Body of pancreas (tissue), 4 donors: ENCODE measurements at regions not wholly inside any gene's neighbourhood (a gene's known extent, or its start where the extent isn't known, plus 50 kb on each side); places are given as distances from the start of the nearest gene placed in this dataset.

Experiments
- ATAC-seq: fragments of 150-250 bp; one replicate; pipeline ENCODE4 v1.9.1; 2016
- DNase-seq, 4 donors: peaks; one replicate each; pipeline ENCODE4 v3.0.0-alpha.2; 2019
- H3K27ac ChIP-seq, 4 donors: fragments of 200-600 bp; sonication (generic); 1 replicate in 3 of 4; 2 replicates in 1 of 4; pipeline versions ENCODE4 v1.5.1 to v1.6.1; 2016 to 2019; ENCODE audit warnings: mild to moderate bottlenecking in 1 of 4, mixed read lengths in 1 of 4, moderate library complexity in 1 of 4
- H3K27me3 ChIP-seq, 2 donors: fragments of 200-600 bp; sonication (generic); one replicate each; pipeline ENCODE4 v1.6.0; 2016; ENCODE audit warnings: mild to moderate bottlenecking in 1 of 2
- H3K36me3 ChIP-seq, 2 donors: fragments of 200-600 bp; sonication (generic); replicated peaks in 1 of 2; 2 replicates each; pipeline ENCODE4 v1.5.1; 2016; ENCODE audit warnings: low read depth in 2 of 2; ENCODE audit not compliant: insufficient read depth in 1 of 2
- H3K4me1 ChIP-seq: fragments of 200-600 bp; sonication (generic); one replicate; pipeline ENCODE4 v1.6.0; 2016
- H3K4me3 ChIP-seq, 2 donors: fragments of 200-600 bp; sonication (generic); 1 replicate in 1 of 2; 2 replicates in 1 of 2; pipeline ENCODE4 v1.5.1; 2016 to 2019
- H3K9me3 ChIP-seq, 3 donors: fragments of 200-600 bp; sonication (generic); 1 replicate in 2 of 3; 2 replicates in 1 of 3; pipeline ENCODE4 v1.5.1; 2016
- CTCF ChIP-seq, 7 experiments: fragments of 450-650 bp in 4 of 7; fragments of 200-600 bp in 3 of 7; sonication (generic) in 3 of 7; IDR thresholded peaks; one replicate each; pipeline ENCODE4 v1.5.1; 2016 to 2019; ENCODE audit warnings: antibody characterized with exemption in 7 of 7
- POLR2A ChIP-seq, 3 donors: fragments of 450-650 bp; IDR thresholded peaks; one replicate each; pipeline ENCODE4 v1.6.1; 2016; ENCODE audit warnings: antibody characterized with exemption in 3 of 3, mild to moderate bottlenecking in 2 of 3
- WGBS, 2 donors: methylation state at CpG; one replicate each; pipeline ENCODE4 v1.1.5; 2017; 5-methylcytosine and 5-hydroxymethylcytosine counted together
- intact Hi-C: fragments of 100-400 bp; cut with DNase I; formaldehyde crosslinking; loops from one replicate; pipeline ENCODE4 v1.15.1; 2023

- H3K27ac ChIP-seq, result no peak overlapping the region
- DNase-seq, result no peak
- no peaks in the 10 kb centered on the region for H3K9me3 ChIP-seq
Observed at GRCh38 chr3:150105025-150105424, 134.3 kb upstream of the PFN2 start.

GRCh38 chr3:150104564-150104963 lies 133.9 kb upstream of the PFN2 start:
- WGBS, 2 donors, result 80 to 87% methylated on average over 3 of the region's 3 CpGs
- DNase-seq (no peak), ATAC-seq (no peak)

More at GRCh38 chr3:150105025-150105424, 134.3 kb upstream of the PFN2 start:
- 80 to 81% methylated on average over 1 of the region's 1 CpG for WGBS, 2 donors
- Histone ChIP-seq H3K27me3 (no peaks in the 10 kb centered on the region), H3K36me3 (no peaks in the 10 kb centered on the region), H3K4me3 (no peak overlapping the region), H3K4me1 (no peaks in the 10 kb centered on the region)
- ATAC-seq, result no peak
- TF ChIP-seq CTCF (IDR thresholded peaks at IDR 0.05) (no peak), POLR2A (IDR thresholded peaks at IDR 0.05) (no peak)
- intact Hi-C loops, result no loop called here

DNA sequence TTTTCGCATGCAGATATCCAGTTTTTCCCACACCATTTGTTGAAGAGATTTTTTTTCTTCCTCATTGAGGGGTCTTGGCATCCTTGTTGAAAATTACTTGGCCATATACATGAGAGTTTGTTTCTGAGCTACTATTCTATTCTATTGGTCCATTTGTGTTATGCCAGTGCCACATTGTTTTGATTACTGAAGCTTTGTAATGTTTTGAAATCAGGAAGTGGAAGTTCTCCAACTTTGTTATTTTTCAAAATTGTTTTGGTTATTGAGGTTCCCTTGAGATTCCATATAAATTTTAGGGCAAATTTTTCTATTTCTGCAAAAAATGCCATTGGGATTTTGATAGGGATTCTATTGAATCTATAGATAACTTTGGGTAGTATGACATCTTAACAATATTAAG lies 130.3 kb upstream of the PFN2 start:
- 94 to 100% methylated on average over 1 of the region's 1 CpG for WGBS, 2 donors
- Histone ChIP-seq H3K27me3 (no peaks in the 10 kb centered on the region), H3K36me3 (no peaks in the 10 kb centered on the region), H3K4me3 (no peak overlapping the region), H3K27ac (no peak overlapping the region), H3K9me3 (no peaks in the 10 kb centered on the region), H3K4me1 (no peaks in the 10 kb centered on the region)
- no peak for TF ChIP-seq CTCF (IDR thresholded peaks at IDR 0.05)
- TF ChIP-seq POLR2A (IDR thresholded peaks at IDR 0.05), result no peak
- intact Hi-C loops, result no loop called here
- ATAC-seq (no peak), DNase-seq (no peak)

More at GRCh38 chr3:150104564-150104963, 133.9 kb upstream of the PFN2 start:
- intact Hi-C loops, result no loop called here
- Histone ChIP-seq H3K9me3 (no peaks in the 10 kb centered on the region), H3K4me1 (no peaks in the 10 kb centered on the region), H3K4me3 (no peak overlapping the region), H3K27ac (no peak overlapping the region), H3K36me3 (no peaks in the 10 kb centered on the region), H3K27me3 (no peaks in the 10 kb centered on the region)
- TF ChIP-seq CTCF (IDR thresholded peaks at IDR 0.05) (no peak), POLR2A (IDR thresholded peaks at IDR 0.05) (no peak)

DNA sequence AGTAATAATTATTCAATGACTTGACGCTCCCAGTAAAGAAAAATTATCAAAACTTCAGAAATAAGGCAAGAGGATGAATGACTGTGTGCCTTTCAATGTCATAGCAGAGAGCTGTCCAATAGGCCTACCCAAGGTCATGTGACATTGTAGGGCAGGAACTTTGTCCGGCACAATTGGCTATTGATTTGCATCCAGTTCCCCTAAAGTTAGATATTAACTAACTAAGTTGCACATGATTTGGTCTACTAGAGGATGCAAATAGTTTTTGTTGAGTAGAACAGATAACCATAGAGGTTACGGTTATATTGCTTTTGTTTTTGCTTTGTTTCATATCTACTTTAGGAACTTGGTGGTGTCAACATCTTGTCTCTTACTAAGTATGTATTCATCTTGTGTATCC lies 127.9 kb upstream of the PFN2 start:
- Histone ChIP-seq H3K9me3 (no peaks in the 10 kb centered on the region), H3K27ac (no peak overlapping the region), H3K4me1 (no peaks in the 10 kb centered on the region), H3K36me3 (no peaks in the 10 kb centered on the region), H3K27me3 (no peaks in the 10 kb centered on the region), H3K4me3 (no peak overlapping the region)
- DNase-seq (no peak), ATAC-seq (no peak)
- no peak for TF ChIP-seq POLR2A (IDR thresholded peaks at IDR 0.05)
- no peak for TF ChIP-seq CTCF (IDR thresholded peaks at IDR 0.05)
- intact Hi-C loops, result no loop called here
- WGBS, 2 donors, result 64 to 66% methylated on average over 3 of the region's 3 CpGs

DNA sequence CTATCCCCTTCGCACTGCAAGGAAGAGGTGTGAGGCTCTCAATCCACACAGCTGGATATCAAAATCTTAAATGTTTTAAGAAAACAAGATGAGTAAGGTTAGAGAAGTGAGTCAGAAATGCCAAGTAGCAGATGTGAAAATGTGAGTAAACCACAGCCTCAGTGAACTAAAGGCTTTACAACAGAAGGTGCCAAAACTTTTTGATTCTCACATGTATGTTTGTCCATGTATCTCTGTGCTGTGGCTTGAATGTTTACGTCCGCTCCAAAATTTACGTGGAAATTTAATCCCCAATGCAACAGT lies 126.8 kb upstream of the PFN2 start:
- Histone ChIP-seq H3K9me3 (no peaks in the 10 kb centered on the region), H3K4me1 (no peaks in the 10 kb centered on the region), H3K27me3 (no peaks in the 10 kb centered on the region), H3K27ac (no peak overlapping the region), H3K36me3 (no peaks in the 10 kb centered on the region), H3K4me3 (no peak overlapping the region)
- TF ChIP-seq POLR2A (IDR thresholded peaks at IDR 0.05) (no peak), CTCF (IDR thresholded peaks at IDR 0.05) (no peak)
- ATAC-seq (no peak), DNase-seq (no peak)
- intact Hi-C loops, result no loop called here
- 81 to 86% methylated on average over 4 of the region's 4 CpGs for WGBS, 2 donors
